ENCODE measurements at regions not wholly inside any gene's neighbourhood (a gene's known extent, or its start where the extent isn't known, plus 50 kb on each side); places are given as distances from the start of the nearest gene placed in this dataset.

DNA sequence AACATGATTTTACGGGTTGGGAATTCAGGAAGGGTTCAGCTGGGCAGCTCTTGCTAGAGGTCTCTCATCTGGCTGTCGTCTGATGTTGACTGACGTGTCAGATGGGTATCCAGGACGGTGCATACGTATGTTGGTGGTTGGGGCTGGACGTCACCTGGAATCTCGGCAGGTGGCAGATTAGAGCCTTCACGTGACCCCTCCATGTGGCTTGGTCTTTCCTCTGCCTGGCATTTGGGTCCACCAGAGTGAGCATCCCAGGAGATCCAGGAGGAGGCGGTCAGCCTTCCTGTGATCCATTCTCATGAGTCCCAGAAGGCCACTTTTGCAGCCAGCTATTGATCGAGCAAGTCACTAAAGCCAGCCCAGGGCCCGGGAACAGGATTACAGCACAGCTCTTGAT is 202.7 kb downstream of the FOXL1 start:
- H3K4me1 ChIP-seq (ENCODE audit: insufficient read depth) = no peaks in the 10 kb centered on the region

GRCh38 chr16:86783636-86784626 is 205.6 kb downstream of the FOXL1 start:
- H3K36me3 ChIP-seq (replicated peaks; ENCODE audit: insufficient read depth, low read depth) = no peaks in the 10 kb centered on the region
- H2AFZ ChIP-seq = no peak overlapping the region
- H3K4me3 ChIP-seq = no peak overlapping the region
- H3K79me2 ChIP-seq = no peaks in the 10 kb centered on the region
- H3K9me3 ChIP-seq (ENCODE audit: low read depth) = no peaks in the 10 kb centered on the region
- no peaks in the 10 kb centered on the region for H3K4me1 ChIP-seq (ENCODE audit: insufficient read depth)
- H3K4me2 ChIP-seq = no peak overlapping the region
- DNase-seq (ENCODE audit: low spot score) = no peak
- H4K20me1 ChIP-seq (ENCODE audit: insufficient read depth, poor library complexity, severe bottlenecking) = no peaks in the 10 kb centered on the region
- no peak overlapping the region for H3K27ac ChIP-seq
- no peaks in the 10 kb centered on the region for H3K9me2 ChIP-seq (replicated peaks; ENCODE audit: insufficient read depth)
- TF ChIP-seq EZH2 (IDR thresholded peaks at IDR 0.05; ENCODE audit: borderline replicate concordance) (no peak), CTCF (IDR thresholded peaks at IDR 0.05; ENCODE audit: poor library complexity) (no peak), EZH2phosphoT487 (IDR thresholded peaks at IDR 0.05; ENCODE audit: low read depth, severe bottlenecking, unreplicated experiment) (no peak)
- WGBS (ENCODE audit: low lambda C conversion rate, missing lambda C conversion rate) = 76% methylated on average over 23 of the region's 23 CpGs
- H3K27me3 ChIP-seq = peaks cover 9% of the 10 kb centered on the region

More for the DNA sequence above, 202.7 kb downstream of the FOXL1 start:
- WGBS (ENCODE audit: low lambda C conversion rate, missing lambda C conversion rate) = 87% methylated on average over 10 of the region's 11 CpGs
- Histone ChIP-seq H3K9me3 (ENCODE audit: low read depth) (no peaks in the 10 kb centered on the region), H3K4me3 (no peak overlapping the region), H3K9me2 (replicated peaks; ENCODE audit: insufficient read depth) (no peaks in the 10 kb centered on the region), H4K20me1 (ENCODE audit: insufficient read depth, poor library complexity, severe bottlenecking) (no peaks in the 10 kb centered on the region), H2AFZ (no peak overlapping the region), H3K4me2 (no peak overlapping the region), H3K27me3 (peaks cover 19% of the 10 kb centered on the region), H3K27ac (no peak overlapping the region), H3K79me2 (no peaks in the 10 kb centered on the region), H3K36me3 (replicated peaks; ENCODE audit: insufficient read depth, low read depth) (no peaks in the 10 kb centered on the region)
- TF ChIP-seq EZH2 (IDR thresholded peaks at IDR 0.05; ENCODE audit: borderline replicate concordance) (no peak), CTCF (IDR thresholded peaks at IDR 0.05; ENCODE audit: poor library complexity) (no peak), EZH2phosphoT487 (IDR thresholded peaks at IDR 0.05; ENCODE audit: low read depth, severe bottlenecking, unreplicated experiment) (no peak)
- no peak for DNase-seq (ENCODE audit: low spot score)

DNA sequence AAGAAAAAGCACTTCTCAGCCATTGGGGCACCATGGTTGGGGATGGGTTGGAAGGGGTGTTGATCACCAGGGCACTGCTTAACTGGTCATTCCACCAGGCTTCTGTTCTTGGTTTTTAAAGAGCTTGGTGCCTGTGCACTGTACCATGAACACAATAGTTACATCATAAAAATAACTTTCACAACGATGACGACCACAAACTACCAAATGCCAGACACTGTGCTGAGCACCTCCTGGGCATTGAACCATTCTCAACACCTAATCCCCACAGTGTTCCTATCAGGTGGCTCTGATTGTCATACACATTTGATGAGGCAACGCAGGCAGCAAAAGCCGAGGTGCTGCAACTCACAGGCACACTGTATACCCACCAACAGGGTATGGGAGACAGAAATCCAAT is 208.0 kb downstream of the FOXL1 start:
- no peaks in the 10 kb centered on the region for H3K4me1 ChIP-seq (ENCODE audit: insufficient read depth)
- H3K36me3 ChIP-seq (replicated peaks; ENCODE audit: insufficient read depth, low read depth) = no peaks in the 10 kb centered on the region
- no peaks in the 10 kb centered on the region for H3K9me2 ChIP-seq (replicated peaks; ENCODE audit: insufficient read depth)
- H3K27me3 ChIP-seq = no peaks in the 10 kb centered on the region
- H3K4me2 ChIP-seq = no peak overlapping the region
- H3K79me2 ChIP-seq = no peaks in the 10 kb centered on the region
- no peak overlapping the region for H3K4me3 ChIP-seq
- TF ChIP-seq CTCF (IDR thresholded peaks at IDR 0.05; ENCODE audit: poor library complexity) = no peak
- TF ChIP-seq EZH2 (IDR thresholded peaks at IDR 0.05; ENCODE audit: borderline replicate concordance) = no peak
- no peak overlapping the region for H2AFZ ChIP-seq
- H3K9me3 ChIP-seq (ENCODE audit: low read depth) = no peaks in the 10 kb centered on the region
- H3K27ac ChIP-seq = no peak overlapping the region
- no peaks in the 10 kb centered on the region for H4K20me1 ChIP-seq (ENCODE audit: insufficient read depth, poor library complexity, severe bottlenecking)
- WGBS (ENCODE audit: low lambda C conversion rate, missing lambda C conversion rate) = 85% methylated on average over 4 of the region's 4 CpGs
- no peak for DNase-seq (ENCODE audit: low spot score)

All from hepatocyte (in vitro differentiated cells).